B cell (primary cell): ENCODE measurements at regions not wholly inside any gene's neighbourhood (a gene's known extent, or its start where the extent isn't known, plus 50 kb on each side); places are given as distances from the start of the nearest gene placed in this dataset.

Source experiments
- EZH2 ChIP-seq: IDR thresholded peaks from 2 replicates; pipeline ENCODE4 v1.6.1; 2012; ENCODE audit warnings: borderline replicate concordance, low read depth, mild to moderate bottlenecking, moderate library complexity, low read length; ENCODE audit not compliant: insufficient read depth, poor library complexity, severe bottlenecking
- TF ChIP-seq, protein P1 (sequence below): fragments of 200-600 bp; IDR thresholded peaks from one replicate; pipeline ENCODE4 v1.8.0; 2022; ENCODE audit warnings: antibody characterized with exemption, mild to moderate bottlenecking

GRCh38 chr15:70504988-70505387 is 258.4 kb downstream of the UACA start:
- TF ChIP-seq, protein P1, sequence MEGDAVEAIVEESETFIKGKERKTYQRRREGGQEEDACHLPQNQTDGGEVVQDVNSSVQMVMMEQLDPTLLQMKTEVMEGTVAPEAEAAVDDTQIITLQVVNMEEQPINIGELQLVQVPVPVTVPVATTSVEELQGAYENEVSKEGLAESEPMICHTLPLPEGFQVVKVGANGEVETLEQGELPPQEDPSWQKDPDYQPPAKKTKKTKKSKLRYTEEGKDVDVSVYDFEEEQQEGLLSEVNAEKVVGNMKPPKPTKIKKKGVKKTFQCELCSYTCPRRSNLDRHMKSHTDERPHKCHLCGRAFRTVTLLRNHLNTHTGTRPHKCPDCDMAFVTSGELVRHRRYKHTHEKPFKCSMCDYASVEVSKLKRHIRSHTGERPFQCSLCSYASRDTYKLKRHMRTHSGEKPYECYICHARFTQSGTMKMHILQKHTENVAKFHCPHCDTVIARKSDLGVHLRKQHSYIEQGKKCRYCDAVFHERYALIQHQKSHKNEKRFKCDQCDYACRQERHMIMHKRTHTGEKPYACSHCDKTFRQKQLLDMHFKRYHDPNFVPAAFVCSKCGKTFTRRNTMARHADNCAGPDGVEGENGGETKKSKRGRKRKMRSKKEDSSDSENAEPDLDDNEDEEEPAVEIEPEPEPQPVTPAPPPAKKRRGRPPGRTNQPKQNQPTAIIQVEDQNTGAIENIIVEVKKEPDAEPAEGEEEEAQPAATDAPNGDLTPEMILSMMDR = no peak
- no peak for TF ChIP-seq EZH2
